H9 (cell line): ENCODE measurements at regions not wholly inside any gene's neighbourhood (a gene's known extent, or its start where the extent isn't known, plus 50 kb on each side); places are given as distances from the start of the nearest gene placed in this dataset.

Experiments used
- DNase-seq: peaks from one replicate; pipeline ENCODE4 v3.0.0-alpha.2; 2017
- H2AFZ ChIP-seq: one replicate; pipeline ENCODE4 v1.6.1; 2013; ENCODE audit warnings: mild to moderate bottlenecking, low read length, control low read depth, moderate library complexity
- H2AK5ac ChIP-seq: 2 replicates; pipeline ENCODE4 v1.6.1; 2013; ENCODE audit warnings: low read length, control low read depth, mixed read lengths; ENCODE audit not compliant: insufficient read length
- H2BK120ac ChIP-seq: one replicate; pipeline ENCODE4 v1.6.1; 2013; ENCODE audit warnings: low read depth, mild to moderate bottlenecking, low read length, control low read depth, inconsistent platforms; ENCODE audit not compliant: poor library complexity, severe bottlenecking
- H2BK12ac ChIP-seq: 2 replicates; pipeline ENCODE4 v1.6.1; 2013; ENCODE audit warnings: low read length, control low read depth, mixed read lengths, low read depth; ENCODE audit not compliant: insufficient read length
- H2BK15ac ChIP-seq: 2 replicates; pipeline ENCODE4 v1.6.1; 2013; ENCODE audit warnings: low read depth, low read length, control low read depth
- H2BK20ac ChIP-seq: one replicate; pipeline ENCODE4 v1.6.1; 2013; ENCODE audit warnings: low read depth, mild to moderate bottlenecking, low read length, control low read depth, inconsistent platforms; ENCODE audit not compliant: poor library complexity, severe bottlenecking
- H2BK5ac ChIP-seq: 2 replicates; pipeline ENCODE4 v1.6.1; 2013; ENCODE audit warnings: low read length, control low read depth, mixed read lengths; ENCODE audit not compliant: insufficient read length
- H3K14ac ChIP-seq: 2 replicates; pipeline ENCODE4 v1.6.1; 2013; ENCODE audit warnings: low read length, control low read depth; ENCODE audit not compliant: insufficient read depth
- H3K18ac ChIP-seq: 2 replicates; pipeline ENCODE4 v1.6.1; 2013; ENCODE audit warnings: low read depth, mild to moderate bottlenecking, mixed read lengths, low read length, control low read depth; ENCODE audit not compliant: insufficient read length
- H3K23ac ChIP-seq: 2 replicates; pipeline ENCODE4 v1.6.1; 2013; ENCODE audit warnings: low read length, control low read depth, mixed read lengths, low read depth; ENCODE audit not compliant: insufficient read length
- H3K23me2 ChIP-seq: 2 replicates; pipeline ENCODE4 v1.6.1; 2013; ENCODE audit warnings: low read depth, mild to moderate bottlenecking, mixed read lengths, low read length, control low read depth; ENCODE audit not compliant: insufficient read length, poor library complexity, severe bottlenecking
- H3K27ac ChIP-seq: 2 replicates; pipeline ENCODE4 v1.5.1; 2013; ENCODE audit warnings: low read length, control low read depth, mixed read lengths, low read depth; ENCODE audit not compliant: insufficient read length
- H3K27me3 ChIP-seq: 2 replicates; pipeline ENCODE4 v1.6.1; 2013; ENCODE audit warnings: low read length, control low read depth, inconsistent platforms; ENCODE audit not compliant: insufficient read depth
- H3K4ac ChIP-seq: 2 replicates; pipeline ENCODE4 v1.6.1; 2013; ENCODE audit warnings: low read depth, mild to moderate bottlenecking, control low read depth, inconsistent platforms, low read length, moderate library complexity
- H3K4me1 ChIP-seq: 2 replicates; pipeline ENCODE4 v1.6.1; 2013; ENCODE audit warnings: low read length, control low read depth, inconsistent platforms; ENCODE audit not compliant: insufficient read depth
- H3K4me2 ChIP-seq: 2 replicates; pipeline ENCODE4 v1.6.1; 2013; ENCODE audit warnings: low read length, control low read depth, mixed read lengths; ENCODE audit not compliant: insufficient read length, insufficient read depth
- H3K56ac ChIP-seq: 2 replicates; pipeline ENCODE4 v1.6.1; 2013; ENCODE audit warnings: low read depth, mild to moderate bottlenecking, mixed read lengths, low read length, control low read depth; ENCODE audit not compliant: insufficient read length
- H3K79me1 ChIP-seq: 2 replicates; pipeline ENCODE4 v1.6.1; 2013; ENCODE audit warnings: low read depth, mild to moderate bottlenecking, moderate library complexity, low read length, control low read depth, inconsistent platforms; ENCODE audit not compliant: insufficient read depth, poor library complexity, severe bottlenecking
- H3K79me2 ChIP-seq: 2 replicates; pipeline ENCODE4 v1.6.1; 2013; ENCODE audit warnings: low read length, control low read depth, inconsistent platforms; ENCODE audit not compliant: insufficient read depth
- H3K9ac ChIP-seq: 2 replicates; pipeline ENCODE4 v1.6.1; 2013; ENCODE audit warnings: low read length, control low read depth, mixed read lengths; ENCODE audit not compliant: insufficient read length; ENCODE audit errors: extremely low read depth
- H3K9me3 ChIP-seq: one replicate; pipeline ENCODE4 v1.6.1; 2013; ENCODE audit warnings: low read depth, low read length, inconsistent platforms; ENCODE audit not compliant: control insufficient read depth
- H3T11ph ChIP-seq: one replicate; pipeline ENCODE4 v1.6.1; 2013; ENCODE audit warnings: mild to moderate bottlenecking, low read length, control low read depth, inconsistent platforms
- H4K20me1 ChIP-seq: one replicate; pipeline ENCODE4 v1.6.1; 2013; ENCODE audit not compliant: control insufficient read depth, insufficient read length, insufficient read depth
- H4K5ac ChIP-seq: 2 replicates; pipeline ENCODE4 v1.6.1; 2013; ENCODE audit warnings: low read depth, mild to moderate bottlenecking, mixed read lengths, low read length, control low read depth; ENCODE audit not compliant: insufficient read length
- H4K8ac ChIP-seq: replicated peaks from 2 replicates; pipeline ENCODE4 v1.6.1; 2013; ENCODE audit warnings: low read length, control low read depth, mixed read lengths, low read depth; ENCODE audit not compliant: insufficient read length
- H4K91ac ChIP-seq: 2 replicates; pipeline ENCODE4 v1.6.1; 2013; ENCODE audit warnings: low read depth, mild to moderate bottlenecking, moderate library complexity, mixed read lengths, low read length, control low read depth; ENCODE audit not compliant: insufficient read length
- H3K27ac Mint-ChIP-seq, 3 experiments: 2 replicates in 2 of 3; 3 replicates in 1 of 3; pipeline ENCODE4 v1.8.0; 2020 to 2021; ENCODE audit warnings: mixed read lengths in 3 of 3, mild to moderate bottlenecking in 1 of 3, moderate library complexity in 1 of 3
- H3K27me3 Mint-ChIP-seq: 2 replicates; pipeline ENCODE4 v1.8.0; 2021; ENCODE audit warnings: low read depth, mild to moderate bottlenecking, moderate library complexity, mixed read lengths
- H3K36me3 Mint-ChIP-seq, 3 experiments: 2 replicates in 2 of 3; 3 replicates in 1 of 3; pipeline ENCODE4 v1.8.0; 2020 to 2021; ENCODE audit warnings: low read depth in 3 of 3, mixed read lengths in 3 of 3; ENCODE audit not compliant: insufficient read depth in 1 of 3
- H3K4me1 Mint-ChIP-seq, 2 experiments: 2 replicates each; pipeline ENCODE4 v1.8.0; 2020; ENCODE audit warnings: mixed read lengths in 2 of 2
- H3K4me3 Mint-ChIP-seq, 2 experiments: 2 replicates in 1 of 2; 3 replicates in 1 of 2; pipeline ENCODE4 v1.8.0; 2020 to 2021; ENCODE audit warnings: mild to moderate bottlenecking in 2 of 2, mixed read lengths in 2 of 2, moderate library complexity in 1 of 2
- H3K9me3 Mint-ChIP-seq, 2 experiments: 2 replicates in 1 of 2; 3 replicates in 1 of 2; pipeline ENCODE4 v1.8.0; 2020; ENCODE audit warnings: mild to moderate bottlenecking in 2 of 2, mixed read lengths in 2 of 2, moderate library complexity in 1 of 2
- WGBS: extraction: QIAGEN DNeasy Blood & Tissue Kit; methylation state at CpG from one replicate; pipeline ENCODE4 v1.1.7; 2013; ENCODE audit warnings: missing lambda C conversion rate, low lambda C conversion rate, mixed read lengths; ENCODE audit not compliant: insufficient read length; ENCODE audit errors: extremely low coverage; 5-methylcytosine and 5-hydroxymethylcytosine counted together
- TF ChIP-seq, protein P1 (sequence below): fragments of 200-600 bp; sonication (generic); conservative IDR thresholded peaks from 3 replicates; pipeline ENCODE4 v1.8.0; 2021; ENCODE audit warnings: antibody characterized with exemption, mild to moderate bottlenecking

DNA sequence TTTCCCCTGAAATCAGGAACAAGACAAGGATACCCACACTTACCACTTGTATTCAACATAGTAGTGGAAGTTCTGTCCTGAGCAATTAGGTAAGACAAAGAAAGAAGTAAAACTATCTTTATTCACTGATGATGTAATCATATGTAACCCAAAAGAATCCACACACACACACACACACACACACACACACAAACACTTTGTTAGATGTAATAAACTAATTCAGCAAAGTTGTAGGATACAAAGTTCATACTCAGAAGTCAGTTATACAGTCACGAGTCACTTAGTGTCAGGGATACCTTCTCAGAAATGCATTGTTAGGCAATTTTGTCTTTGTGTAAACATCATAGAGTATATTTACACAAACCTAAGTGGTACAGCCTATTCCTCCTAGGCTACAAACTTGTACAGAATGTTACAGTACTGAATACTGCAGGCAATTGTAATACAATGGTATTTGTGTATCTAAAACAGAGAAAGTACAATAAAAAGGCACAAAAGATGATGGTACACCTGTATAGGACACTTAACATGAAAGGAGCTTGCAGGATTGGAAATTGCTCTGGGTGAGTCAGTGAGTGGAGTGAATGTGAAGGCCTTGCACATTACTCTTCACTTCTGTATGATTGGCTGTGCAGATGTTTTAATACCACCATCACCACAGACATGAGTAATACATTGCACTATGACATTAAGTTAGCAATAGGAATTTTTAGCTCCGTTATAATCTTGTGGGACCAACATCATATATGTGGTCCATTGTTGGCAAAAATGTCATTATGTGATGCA, 370.1 kb downstream of the ZFHX3 start:
- WGBS: no CpG with 5 or more reads among the region's 2 CpGs
- Histone ChIP-seq H4K5ac (no peak overlapping the region), H2AFZ (no peak overlapping the region), H4K8ac (no peak overlapping the region), H3K9ac (no peak overlapping the region), H2BK20ac (no peak overlapping the region), H3K27ac (no peak overlapping the region), H2AK5ac (no peak overlapping the region), H3K18ac (no peak overlapping the region), H3K4me1 (no peaks in the 10 kb centered on the region), H3K14ac (no peak overlapping the region), H2BK120ac (no peak overlapping the region), H3T11ph (no peak overlapping the region), H3K27me3 (no peaks in the 10 kb centered on the region), H2BK12ac (no peak overlapping the region), H3K56ac (no peak overlapping the region), H3K23me2 (no peaks in the 10 kb centered on the region), H3K9me3 (no peaks in the 10 kb centered on the region), H4K20me1 (no peaks in the 10 kb centered on the region), H3K79me2 (no peaks in the 10 kb centered on the region), H3K4ac (no peak overlapping the region), H2BK5ac (no peak overlapping the region), H4K91ac (no peak overlapping the region), H2BK15ac (no peak overlapping the region), H3K79me1 (no peaks in the 10 kb centered on the region), H3K4me2 (no peak overlapping the region), H3K23ac (no peak overlapping the region)
- Mint-ChIP-seq H3K36me3 (peaks cover 2 to 8% (median 5%) of the 10 kb centered on the region in 3 experiments), H3K27me3 (no peaks in the 10 kb centered on the region), H3K9me3 (peaks cover 15 to 17% of the 10 kb centered on the region in 2 experiments), H3K4me3 (no peak overlapping the region), H3K4me1 (no peaks in the 10 kb centered on the region), H3K27ac (no peak overlapping the region)
- no peak for DNase-seq
- TF ChIP-seq, protein P1, sequence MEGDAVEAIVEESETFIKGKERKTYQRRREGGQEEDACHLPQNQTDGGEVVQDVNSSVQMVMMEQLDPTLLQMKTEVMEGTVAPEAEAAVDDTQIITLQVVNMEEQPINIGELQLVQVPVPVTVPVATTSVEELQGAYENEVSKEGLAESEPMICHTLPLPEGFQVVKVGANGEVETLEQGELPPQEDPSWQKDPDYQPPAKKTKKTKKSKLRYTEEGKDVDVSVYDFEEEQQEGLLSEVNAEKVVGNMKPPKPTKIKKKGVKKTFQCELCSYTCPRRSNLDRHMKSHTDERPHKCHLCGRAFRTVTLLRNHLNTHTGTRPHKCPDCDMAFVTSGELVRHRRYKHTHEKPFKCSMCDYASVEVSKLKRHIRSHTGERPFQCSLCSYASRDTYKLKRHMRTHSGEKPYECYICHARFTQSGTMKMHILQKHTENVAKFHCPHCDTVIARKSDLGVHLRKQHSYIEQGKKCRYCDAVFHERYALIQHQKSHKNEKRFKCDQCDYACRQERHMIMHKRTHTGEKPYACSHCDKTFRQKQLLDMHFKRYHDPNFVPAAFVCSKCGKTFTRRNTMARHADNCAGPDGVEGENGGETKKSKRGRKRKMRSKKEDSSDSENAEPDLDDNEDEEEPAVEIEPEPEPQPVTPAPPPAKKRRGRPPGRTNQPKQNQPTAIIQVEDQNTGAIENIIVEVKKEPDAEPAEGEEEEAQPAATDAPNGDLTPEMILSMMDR: no peak
